HEK293 (cell line): ENCODE measurements at regions not wholly inside any gene's neighbourhood (a gene's known extent, or its start where the extent isn't known, plus 50 kb on each side); places are given as distances from the start of the nearest gene placed in this dataset.

Source experiments
- CTCF ChIA-PET: fragments of 350-600 bp; formaldehyde crosslinking; extraction: SDS; loops from one replicate; lab custom pipeline; 2021; ENCODE audit warnings: antibody characterized with exemption; lab: Yijun Ruan, JAX
- POLR2A ChIA-PET: fragments of 300-600 bp; formaldehyde crosslinking; extraction: SDS; loops from one replicate; lab custom pipeline; 2020; ENCODE audit warnings: antibody characterized with exemption, inconsistent platforms; lab: Yijun Ruan, JAX
- H3K27ac ChIP-seq: fragments of 200-500 bp; sonication (Bioruptor generic); 2 replicates; pipeline ENCODE4 v1.5.1; 2014; ENCODE audit warnings: low read depth, low read length, control low read depth, inconsistent platforms; ENCODE audit errors: extremely low read depth
- H3K36me3 ChIP-seq, 2 experiments: fragments of 200-500 bp in 1 of 2; sonication (Bioruptor generic) in 1 of 2; 1 replicate in 1 of 2; 2 replicates in 1 of 2; pipeline ENCODE4 v1.5.1; 2014 to 2017; ENCODE audit warnings: inconsistent platforms in 2 of 2, low read length in 2 of 2; ENCODE audit not compliant: control insufficient read depth in 2 of 2, insufficient read depth in 1 of 2
- H3K4me1 ChIP-seq: fragments of 200-500 bp; sonication (Bioruptor generic); 2 replicates; pipeline ENCODE4 v1.5.1; 2014; ENCODE audit warnings: mild to moderate bottlenecking, low read length, inconsistent platforms; ENCODE audit not compliant: control insufficient read depth, insufficient read depth
- H3K4me3 ChIP-seq: 2 replicates; pipeline ENCODE4 v1.5.1; 2011; ENCODE audit warnings: low read depth, mild to moderate bottlenecking, control low read depth, low read length, moderate library complexity
- H3K9me3 ChIP-seq: fragments of 200-500 bp; sonication (Bioruptor generic); 2 replicates; pipeline ENCODE4 v1.5.1; 2014; ENCODE audit warnings: low read depth, low read length, inconsistent platforms; ENCODE audit not compliant: control insufficient read depth, insufficient read depth
- BCL11A ChIP-seq: fragments of 450-650 bp; formaldehyde crosslinking; IDR thresholded peaks from 2 replicates; pipeline ENCODE4 v1.5.1; 2016; ENCODE audit warnings: low read depth, missing biosample characterization, missing genetic modification characterization
- ELK4 ChIP-seq: IDR thresholded peaks from 2 replicates; pipeline ENCODE4 v1.6.1; 2011; ENCODE audit warnings: mild to moderate bottlenecking, low read depth, low read length, borderline replicate concordance
- HOXC10 ChIP-seq: sonication (generic); formaldehyde crosslinking; IDR thresholded peaks from 2 replicates; pipeline ENCODE4 v1.8.1; 2023; ENCODE audit warnings: mild to moderate bottlenecking, missing genetic modification reagents
- KLF16 ChIP-seq: fragments of 450-650 bp; formaldehyde crosslinking; IDR thresholded peaks from 2 replicates; pipeline ENCODE4 v1.5.1; 2017; ENCODE audit warnings: missing biosample characterization, missing genetic modification characterization
- MEIS1 ChIP-seq: sonication (generic); formaldehyde crosslinking; IDR thresholded peaks from 2 replicates; pipeline ENCODE4 v1.8.1; 2022; ENCODE audit warnings: missing genetic modification reagents, mild to moderate bottlenecking, borderline replicate concordance
- OSR2 ChIP-seq: fragments of 450-650 bp; formaldehyde crosslinking; IDR thresholded peaks from 2 replicates; pipeline ENCODE4 v1.5.1; 2016; ENCODE audit warnings: missing biosample characterization, missing genetic modification characterization
- ZFHX2 ChIP-seq: fragments of 450-650 bp; formaldehyde crosslinking; conservative IDR thresholded peaks from 2 replicates; pipeline ENCODE4 v1.5.1; 2016; ENCODE audit warnings: missing biosample characterization, missing genetic modification characterization
- ZNF18 ChIP-seq: fragments of 450-650 bp; formaldehyde crosslinking; IDR thresholded peaks from 2 replicates; pipeline ENCODE4 v1.5.1; 2016; ENCODE audit warnings: missing biosample characterization, missing genetic modification characterization
- ZNF211 ChIP-seq: fragments of 450-650 bp; formaldehyde crosslinking; IDR thresholded peaks from 2 replicates; pipeline ENCODE4 v1.5.1; 2016; ENCODE audit warnings: low read depth, missing biosample characterization, missing genetic modification characterization
- ZNF23 ChIP-seq: fragments of 450-650 bp; formaldehyde crosslinking; IDR thresholded peaks from 2 replicates; pipeline ENCODE4 v1.5.1; 2016; ENCODE audit warnings: missing biosample characterization, missing genetic modification characterization, borderline replicate concordance
- ZNF24 ChIP-seq: fragments of 450-650 bp; formaldehyde crosslinking; IDR thresholded peaks from 2 replicates; pipeline ENCODE4 v1.5.1; 2016; ENCODE audit warnings: missing biosample characterization, missing genetic modification characterization
- ZNF292 ChIP-seq: fragments of 450-650 bp; formaldehyde crosslinking; IDR thresholded peaks from 2 replicates; pipeline ENCODE4 v1.5.1; 2016; ENCODE audit warnings: low read depth, missing biosample characterization, missing genetic modification characterization, borderline replicate concordance
- ZNF473 ChIP-seq: fragments of 450-650 bp; formaldehyde crosslinking; IDR thresholded peaks from 2 replicates; pipeline ENCODE4 v1.5.1; 2017; ENCODE audit warnings: missing biosample characterization, missing genetic modification characterization
- ZNF48 ChIP-seq: fragments of 450-650 bp; formaldehyde crosslinking; IDR thresholded peaks from 2 replicates; pipeline ENCODE4 v1.5.1; 2016; ENCODE audit warnings: missing biosample characterization, missing genetic modification characterization
- ZNF510 ChIP-seq: fragments of 450-650 bp; formaldehyde crosslinking; IDR thresholded peaks from 2 replicates; pipeline ENCODE4 v1.5.1; 2018; ENCODE audit warnings: mild to moderate bottlenecking, missing genetic modification characterization, missing biosample characterization; ENCODE audit not compliant: insufficient replicate concordance
- ZNF530 ChIP-seq: fragments of 450-650 bp; formaldehyde crosslinking; IDR thresholded peaks from 2 replicates; pipeline ENCODE4 v1.5.1; 2016; ENCODE audit warnings: low read depth, missing biosample characterization, missing genetic modification characterization
- ZNF585B ChIP-seq: fragments of 450-650 bp; formaldehyde crosslinking; IDR thresholded peaks from 2 replicates; pipeline ENCODE4 v1.5.1; 2016; ENCODE audit warnings: missing biosample characterization, missing genetic modification characterization
- ZNF777 ChIP-seq: fragments of 450-650 bp; formaldehyde crosslinking; IDR thresholded peaks from 2 replicates; pipeline ENCODE4 v1.5.1; 2017; ENCODE audit warnings: missing biosample characterization, missing genetic modification characterization, borderline replicate concordance
- ZNF785 ChIP-seq: fragments of 450-650 bp; formaldehyde crosslinking; IDR thresholded peaks from 2 replicates; pipeline ENCODE4 v1.5.1; 2016; ENCODE audit warnings: missing biosample characterization, missing genetic modification characterization
- ZNF843 ChIP-seq: fragments of 450-650 bp; formaldehyde crosslinking; IDR thresholded peaks from 2 replicates; pipeline ENCODE4 v1.5.1; 2016; ENCODE audit warnings: missing biosample characterization, missing genetic modification characterization
- TF ChIP-seq, protein P1 (sequence below): fragments of 450-650 bp; formaldehyde crosslinking; IDR thresholded peaks from 2 replicates; pipeline ENCODE4 v1.5.1; 2017; ENCODE audit warnings: missing biosample characterization, missing genetic modification characterization
- TF ChIP-seq, protein P2 (sequence below): fragments of 450-650 bp; formaldehyde crosslinking; IDR thresholded peaks from 2 replicates; pipeline ENCODE4 v1.5.1; 2016; ENCODE audit warnings: missing biosample characterization, missing genetic modification characterization
- TF ChIP-seq, protein P3 (sequence below): fragments of 450-650 bp; formaldehyde crosslinking; IDR thresholded peaks from 2 replicates; pipeline ENCODE4 v1.5.1; 2017; ENCODE audit warnings: missing biosample characterization, missing genetic modification characterization

DNA sequence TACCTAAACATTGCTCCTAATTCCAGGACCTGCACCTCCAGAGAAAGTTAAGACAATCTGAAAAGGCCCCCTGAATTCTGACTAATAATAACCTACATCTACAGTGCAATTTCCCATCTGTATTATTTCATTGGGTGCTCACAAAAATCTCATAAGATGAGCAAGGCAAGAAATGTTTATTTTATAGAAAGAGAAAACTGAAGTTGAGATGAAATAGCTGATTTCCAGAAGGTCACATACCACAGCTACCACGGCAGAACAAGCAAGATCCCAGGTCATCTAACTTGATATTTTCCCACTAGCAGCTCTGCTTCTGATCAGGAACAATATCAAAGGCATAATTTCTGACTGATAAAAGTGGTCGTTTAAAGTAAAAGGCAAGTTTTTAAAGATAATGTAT, 105.8 kb upstream of the COL5A2 start:
- CTCF ChIA-PET = interaction anchor here (1.4 kb wide), 1 partner anchor 142 kb away, joined by 13 read pairs; no protein-coding TSS in a partner anchor
- H3K27ac ChIP-seq = no peak overlapping the region
- TF ChIP-seq ZNF777 (tag by site-specific recombination) = no peak
- no peak for TF ChIP-seq ZNF510 (tag by site-specific recombination)
- no peak for TF ChIP-seq HOXC10 (CRISPR knock-in tag)
- no peak for TF ChIP-seq ZNF585B (tag by site-specific recombination)
- TF ChIP-seq, protein P1, sequence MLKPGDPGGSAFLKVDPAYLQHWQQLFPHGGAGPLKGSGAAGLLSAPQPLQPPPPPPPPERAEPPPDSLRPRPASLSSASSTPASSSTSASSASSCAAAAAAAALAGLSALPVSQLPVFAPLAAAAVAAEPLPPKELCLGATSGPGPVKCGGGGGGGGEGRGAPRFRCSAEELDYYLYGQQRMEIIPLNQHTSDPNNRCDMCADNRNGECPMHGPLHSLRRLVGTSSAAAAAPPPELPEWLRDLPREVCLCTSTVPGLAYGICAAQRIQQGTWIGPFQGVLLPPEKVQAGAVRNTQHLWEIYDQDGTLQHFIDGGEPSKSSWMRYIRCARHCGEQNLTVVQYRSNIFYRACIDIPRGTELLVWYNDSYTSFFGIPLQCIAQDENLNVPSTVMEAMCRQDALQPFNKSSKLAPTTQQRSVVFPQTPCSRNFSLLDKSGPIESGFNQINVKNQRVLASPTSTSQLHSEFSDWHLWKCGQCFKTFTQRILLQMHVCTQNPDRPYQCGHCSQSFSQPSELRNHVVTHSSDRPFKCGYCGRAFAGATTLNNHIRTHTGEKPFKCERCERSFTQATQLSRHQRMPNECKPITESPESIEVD (tag by site-specific recombination) = no peak
- TF ChIP-seq ZFHX2 (tag by site-specific recombination) = no peak
- no peak for TF ChIP-seq ZNF292 (tag by site-specific recombination)
- TF ChIP-seq ZNF785 (tag by site-specific recombination) = no peak
- TF ChIP-seq ZNF211 (tag by site-specific recombination) = no peak
- TF ChIP-seq, protein P2, sequence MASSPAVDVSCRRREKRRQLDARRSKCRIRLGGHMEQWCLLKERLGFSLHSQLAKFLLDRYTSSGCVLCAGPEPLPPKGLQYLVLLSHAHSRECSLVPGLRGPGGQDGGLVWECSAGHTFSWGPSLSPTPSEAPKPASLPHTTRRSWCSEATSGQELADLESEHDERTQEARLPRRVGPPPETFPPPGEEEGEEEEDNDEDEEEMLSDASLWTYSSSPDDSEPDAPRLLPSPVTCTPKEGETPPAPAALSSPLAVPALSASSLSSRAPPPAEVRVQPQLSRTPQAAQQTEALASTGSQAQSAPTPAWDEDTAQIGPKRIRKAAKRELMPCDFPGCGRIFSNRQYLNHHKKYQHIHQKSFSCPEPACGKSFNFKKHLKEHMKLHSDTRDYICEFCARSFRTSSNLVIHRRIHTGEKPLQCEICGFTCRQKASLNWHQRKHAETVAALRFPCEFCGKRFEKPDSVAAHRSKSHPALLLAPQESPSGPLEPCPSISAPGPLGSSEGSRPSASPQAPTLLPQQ (tag by site-specific recombination) = no peak
- TF ChIP-seq ZNF23 (tag by site-specific recombination) = no peak
- TF ChIP-seq, protein P3, sequence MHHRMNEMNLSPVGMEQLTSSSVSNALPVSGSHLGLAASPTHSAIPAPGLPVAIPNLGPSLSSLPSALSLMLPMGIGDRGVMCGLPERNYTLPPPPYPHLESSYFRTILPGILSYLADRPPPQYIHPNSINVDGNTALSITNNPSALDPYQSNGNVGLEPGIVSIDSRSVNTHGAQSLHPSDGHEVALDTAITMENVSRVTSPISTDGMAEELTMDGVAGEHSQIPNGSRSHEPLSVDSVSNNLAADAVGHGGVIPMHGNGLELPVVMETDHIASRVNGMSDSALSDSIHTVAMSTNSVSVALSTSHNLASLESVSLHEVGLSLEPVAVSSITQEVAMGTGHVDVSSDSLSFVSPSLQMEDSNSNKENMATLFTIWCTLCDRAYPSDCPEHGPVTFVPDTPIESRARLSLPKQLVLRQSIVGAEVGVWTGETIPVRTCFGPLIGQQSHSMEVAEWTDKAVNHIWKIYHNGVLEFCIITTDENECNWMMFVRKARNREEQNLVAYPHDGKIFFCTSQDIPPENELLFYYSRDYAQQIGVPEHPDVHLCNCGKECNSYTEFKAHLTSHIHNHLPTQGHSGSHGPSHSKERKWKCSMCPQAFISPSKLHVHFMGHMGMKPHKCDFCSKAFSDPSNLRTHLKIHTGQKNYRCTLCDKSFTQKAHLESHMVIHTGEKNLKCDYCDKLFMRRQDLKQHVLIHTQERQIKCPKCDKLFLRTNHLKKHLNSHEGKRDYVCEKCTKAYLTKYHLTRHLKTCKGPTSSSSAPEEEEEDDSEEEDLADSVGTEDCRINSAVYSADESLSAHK = no peak
- no peak for TF ChIP-seq ZNF530 (tag by site-specific recombination)
- TF ChIP-seq ZNF24 (tag by site-specific recombination) = no peak
- no peak for TF ChIP-seq ZNF843 (tag by site-specific recombination)
- no peak for TF ChIP-seq ELK4
- H3K36me3 ChIP-seq = no peaks in the 10 kb centered on the region
- no peak overlapping the region for H3K4me3 ChIP-seq
- H3K4me1 ChIP-seq = no peaks in the 10 kb centered on the region
- POLR2A ChIA-PET = no interaction called here
- H3K9me3 ChIP-seq = no peaks in the 10 kb centered on the region

- ChIA-PET POLR2A (no interaction called here), CTCF (interaction anchor here (0.6 to 3.7 kb wide), 6 partner anchors 11 to 897 kb away, joined by 3 to 38 read pairs (median 7); no protein-coding TSS in a partner anchor)
- H3K4me1 ChIP-seq = no peaks in the 10 kb centered on the region
- no peaks in the 10 kb centered on the region for H3K9me3 ChIP-seq
- H3K4me3 ChIP-seq = no peak overlapping the region
- H3K27ac ChIP-seq = no peak overlapping the region
- no peaks in the 10 kb centered on the region for H3K36me3 ChIP-seq
- no peak for TF ChIP-seq KLF16
- no peak for TF ChIP-seq ZNF473 (tag by site-specific recombination)
- TF ChIP-seq OSR2 = no peak
- no peak for TF ChIP-seq ZNF18 (tag by site-specific recombination)
- TF ChIP-seq ZNF48 (tag by site-specific recombination) = no peak
- TF ChIP-seq MEIS1 (CRISPR knock-in tag) = no peak
- no peak for TF ChIP-seq BCL11A
Measured at GRCh38 chr2:189285962-189286645, 106.5 kb upstream of the COL5A2 start.
